Epidermal melanocyte (primary cell): ENCODE measurements at regions not wholly inside any gene's neighbourhood (a gene's known extent, or its start where the extent isn't known, plus 50 kb on each side); places are given as distances from the start of the nearest gene placed in this dataset.

Source experiments
- DNase-seq: peaks from one replicate; pipeline ENCODE4 v3.0.0; 2011; ENCODE audit warnings: low spot score; ENCODE audit not compliant: insufficient read length

- no peak for DNase-seq
Measured at GRCh38 chr2:224211791-224212190, 172.7 kb upstream of the SERPINE2 start.

- DNase-seq = no peak
Measured at GRCh38 chr2:224211181-224211480, 172.0 kb upstream of the SERPINE2 start.

- DNase-seq = no peak
Measured at GRCh38 chr2:224210286-224211180, 171.4 kb upstream of the SERPINE2 start.

GRCh38 chr2:224209555-224210285, 170.6 kb upstream of the SERPINE2 start:
- no peak for DNase-seq

GRCh38 chr2:224208443-224208842, 169.4 kb upstream of the SERPINE2 start:
- no peak for DNase-seq

GRCh38 chr2:224208007-224208406, 168.9 kb upstream of the SERPINE2 start:
- DNase-seq = no peak

GRCh38 chr2:224206816-224207215, 167.7 kb upstream of the SERPINE2 start:
- DNase-seq = no peak

- DNase-seq = no peak
Measured at GRCh38 chr2:224202281-224202865, 163.3 kb upstream of the SERPINE2 start.

- no peak for DNase-seq
Measured at GRCh38 chr2:224198436-224198835, 159.3 kb upstream of the SERPINE2 start.

GRCh38 chr2:224196810-224197209, 157.7 kb upstream of the SERPINE2 start:
- no peak for DNase-seq

- no peak for DNase-seq
Measured at GRCh38 chr2:224195925-224196571, 157.0 kb upstream of the SERPINE2 start.

- DNase-seq = no peak
Measured at GRCh38 chr2:224194161-224194560, 155.1 kb upstream of the SERPINE2 start.

GRCh38 chr2:224191465-224191864, 152.4 kb upstream of the SERPINE2 start:
- no peak for DNase-seq

GRCh38 chr2:224190936-224191270, 151.8 kb upstream of the SERPINE2 start:
- DNase-seq = no peak

GRCh38 chr2:224190234-224190935, 151.3 kb upstream of the SERPINE2 start:
- DNase-seq = no peak

GRCh38 chr2:224187220-224187619, 148.1 kb upstream of the SERPINE2 start:
- DNase-seq = no peak

- DNase-seq = no peak
Measured at GRCh38 chr2:224185023-224185601, 146.0 kb upstream of the SERPINE2 start.

- no peak for DNase-seq
Measured at GRCh38 chr2:224183086-224183485, 144.0 kb upstream of the SERPINE2 start.

GRCh38 chr2:224182498-224182897, 143.4 kb upstream of the SERPINE2 start:
- no peak for DNase-seq

- no peak for DNase-seq
Measured at GRCh38 chr2:224181534-224182155, 142.6 kb upstream of the SERPINE2 start.

- no peak for DNase-seq
Measured at GRCh38 chr2:224180810-224181209, 141.7 kb upstream of the SERPINE2 start.
